BLaER1 treated with 17β-estradiol and CSF1 and Interleukin-3, amounts not matched to agents 10 nM and 100 nM (cell line): ENCODE measurements at regions not wholly inside any gene's neighbourhood (a gene's known extent, or its start where the extent isn't known, plus 50 kb on each side); places are given as distances from the start of the nearest gene placed in this dataset.

Source experiments
- H3K27ac ChIP-seq, 11 experiments: shearing (Covaris generic); formaldehyde crosslinking; 2 replicates each; pipeline ENCODE4 v1.8.1; 2022
- H3K27me3 ChIP-seq, 11 experiments: shearing (Covaris generic); formaldehyde crosslinking; 2 replicates each; pipeline ENCODE4 v1.8.1; 2022
- H3K36me3 ChIP-seq, 11 experiments: shearing (Covaris generic); formaldehyde crosslinking; 2 replicates each; pipeline ENCODE4 v1.8.1; 2022
- H3K4me1 ChIP-seq, 10 experiments: shearing (Covaris generic); formaldehyde crosslinking; 2 replicates each; pipeline ENCODE4 v1.8.1; 2022
- H3K4me2 ChIP-seq, 11 experiments: shearing (Covaris generic); formaldehyde crosslinking; 2 replicates each; pipeline ENCODE4 v1.8.1; 2022
- H3K4me3 ChIP-seq, 10 experiments: shearing (Covaris generic); formaldehyde crosslinking; 2 replicates each; pipeline ENCODE4 v1.8.1; 2022
- H3K9ac ChIP-seq, 11 experiments: shearing (Covaris generic); formaldehyde crosslinking; 2 replicates each; pipeline ENCODE4 v1.8.1; 2022
- H3K9me3 ChIP-seq, 11 experiments: shearing (Covaris generic); formaldehyde crosslinking; replicated peaks in 1 of 11; 2 replicates each; pipeline ENCODE4 v1.8.1; 2022
- H4K20me1 ChIP-seq, 11 experiments: shearing (Covaris generic); formaldehyde crosslinking; 2 replicates each; pipeline ENCODE4 v1.8.1; 2022
- Cebpa-rat ChIP-seq, 11 experiments: shearing (Covaris generic); IDR thresholded peaks; 2 replicates each; pipeline ENCODE4 v1.8.1; 2022

GRCh38 chr1:234533034-234533891 lies 54.3 kb upstream of the TARBP1 start:
- H3K4me1 ChIP-seq = peaks cover 96 to 100% (median 98%) of the 10 kb centered on the region in 10 experiments

GRCh38 chr1:234532503-234532922 lies 53.5 kb upstream of the TARBP1 start:
- Histone ChIP-seq H3K9ac (peak overlapping the region in 1 of 11 experiments; percentile 21; a peak in 2 of 22 replicates), H3K27ac (peak overlapping the region in 9 of 11 experiments; percentile 8 to 92 (median 53); a peak in 10 of 22 replicates), H3K27me3 (no peaks in the 10 kb centered on the region), H3K4me3 (no peak overlapping the region), H3K4me1 (peaks cover 96 to 100% (median 98%) of the 10 kb centered on the region in 10 experiments), H3K4me2 (peak overlapping the region; percentile 83 to 98 (median 90)), H3K9me3 (no peaks in the 10 kb centered on the region), H3K36me3 (no peaks in the 10 kb centered on the region), H4K20me1 (no peaks in the 10 kb centered on the region)
- no peak for TF ChIP-seq Cebpa-rat (IDR thresholded peaks at IDR 0.05)

More at GRCh38 chr1:234533034-234533891, 54.3 kb upstream of the TARBP1 start:
- no peaks in the 10 kb centered on the region for H3K27me3 ChIP-seq
- H3K27ac ChIP-seq = peak overlapping the region in 10 of 11 experiments; percentile 8 to 92 (median 84); a peak in 17 of 22 replicates
- H4K20me1 ChIP-seq = no peaks in the 10 kb centered on the region
- no peaks in the 10 kb centered on the region for H3K36me3 ChIP-seq
- TF ChIP-seq Cebpa-rat (IDR thresholded peaks at IDR 0.05) = no peak
- H3K4me3 ChIP-seq = no peak overlapping the region
- peak overlapping the region; percentile 83 to 98 (median 90) for H3K4me2 ChIP-seq
- peak overlapping the region in 4 of 11 experiments; percentile 76 to 81 (median 80); a peak in 5 of 22 replicates for H3K9ac ChIP-seq
- no peaks in the 10 kb centered on the region for H3K9me3 ChIP-seq

- H3K9ac ChIP-seq = peak overlapping the region in 6 of 11 experiments; percentile 4 to 50 (median 17); a peak in 5 of 22 replicates
These were observed 52.2 kb upstream of the TARBP1 start for GRCh38 chr1:234531151-234531635.

GRCh38 chr1:234530672-234531071 lies 51.7 kb upstream of the TARBP1 start:
- Histone ChIP-seq H3K27me3 (no peaks in the 10 kb centered on the region), H3K9ac (no peak overlapping the region), H4K20me1 (no peaks in the 10 kb centered on the region), H3K4me1 (peaks cover 94 to 100% (median 98%) of the 10 kb centered on the region in 10 experiments), H3K9me3 (peaks cover 0 to 10% (median 0%) of the 10 kb centered on the region in 11 experiments; a peak in 4 of 22 replicates), H3K4me3 (no peak overlapping the region), H3K4me2 (peak overlapping the region in 9 of 11 experiments; percentile 67 to 95 (median 86); a peak in 14 of 22 replicates), H3K27ac (0 out of 22 replicates have a peak overlapping the region, but pooled peaks of 2 of the 11 experiments have one; percentile 52 to 56), H3K36me3 (no peaks in the 10 kb centered on the region)
- TF ChIP-seq Cebpa-rat (IDR thresholded peaks at IDR 0.05) = no peak

More at GRCh38 chr1:234531151-234531635, 52.2 kb upstream of the TARBP1 start:
- peak overlapping the region; percentile 26 to 83 (median 44); a peak in 17 of 22 replicates for H3K27ac ChIP-seq
- peak overlapping the region; percentile 3 to 98 (median 89); a peak in 16 of 22 replicates for H3K4me2 ChIP-seq
- TF ChIP-seq Cebpa-rat (IDR thresholded peaks at IDR 0.05) = no peak
- no peaks in the 10 kb centered on the region for H3K27me3 ChIP-seq
- no peaks in the 10 kb centered on the region for H3K36me3 ChIP-seq
- H3K4me1 ChIP-seq = peaks cover 94 to 100% (median 98%) of the 10 kb centered on the region in 10 experiments
- H3K9me3 ChIP-seq = peaks cover 0 to 5% (median 0%) of the 10 kb centered on the region in 11 experiments; a peak in 3 of 22 replicates
- no peaks in the 10 kb centered on the region for H4K20me1 ChIP-seq
- no peak overlapping the region for H3K4me3 ChIP-seq

- peaks cover 94 to 100% (median 98%) of the 10 kb centered on the region in 10 experiments for H3K4me1 ChIP-seq
- H3K27me3 ChIP-seq = no peaks in the 10 kb centered on the region
- no peak overlapping the region for H3K4me3 ChIP-seq
- H3K9ac ChIP-seq = peak overlapping the region in 3 of 11 experiments; percentile 24 to 44 (median 29); a peak in 4 of 22 replicates
- H3K4me2 ChIP-seq = peak overlapping the region; percentile 67 to 95 (median 86)
- no peak for TF ChIP-seq Cebpa-rat (IDR thresholded peaks at IDR 0.05)
- peak overlapping the region in 9 of 11 experiments; percentile 12 to 68 (median 56); a peak in 13 of 22 replicates for H3K27ac ChIP-seq
- peaks cover 0 to 10% (median 0%) of the 10 kb centered on the region in 11 experiments; a peak in 4 of 22 replicates for H3K9me3 ChIP-seq
- no peaks in the 10 kb centered on the region for H3K36me3 ChIP-seq
- no peaks in the 10 kb centered on the region for H4K20me1 ChIP-seq
These were observed 50.9 kb upstream of the TARBP1 start for GRCh38 chr1:234529950-234530237.

GRCh38 chr1:234529095-234529949 lies 50.3 kb upstream of the TARBP1 start:
- Histone ChIP-seq H3K4me3 (no peak overlapping the region), H3K4me2 (peak overlapping the region; percentile 67 to 95 (median 86)), H3K9me3 (peaks cover 0 to 10% (median 0%) of the 10 kb centered on the region in 11 experiments; a peak in 4 of 22 replicates), H3K27me3 (no peaks in the 10 kb centered on the region), H4K20me1 (no peaks in the 10 kb centered on the region), H3K36me3 (no peaks in the 10 kb centered on the region), H3K4me1 (peaks cover 94 to 100% (median 98%) of the 10 kb centered on the region in 10 experiments), H3K9ac (peak overlapping the region in 7 of 11 experiments; percentile 16 to 48 (median 39); a peak in 8 of 22 replicates), H3K27ac (peak overlapping the region; percentile 24 to 68 (median 57); a peak in 20 of 22 replicates)
- no peak for TF ChIP-seq Cebpa-rat (IDR thresholded peaks at IDR 0.05)
